GM04504 (cell line): ENCODE measurements at regions not wholly inside any gene's neighbourhood (a gene's known extent, or its start where the extent isn't known, plus 50 kb on each side); places are given as distances from the start of the nearest gene placed in this dataset.

Source experiments
- DNase-seq: peaks from one replicate; pipeline ENCODE4 v3.0.0-alpha.2; 2012; ENCODE audit warnings: low read depth

DNA sequence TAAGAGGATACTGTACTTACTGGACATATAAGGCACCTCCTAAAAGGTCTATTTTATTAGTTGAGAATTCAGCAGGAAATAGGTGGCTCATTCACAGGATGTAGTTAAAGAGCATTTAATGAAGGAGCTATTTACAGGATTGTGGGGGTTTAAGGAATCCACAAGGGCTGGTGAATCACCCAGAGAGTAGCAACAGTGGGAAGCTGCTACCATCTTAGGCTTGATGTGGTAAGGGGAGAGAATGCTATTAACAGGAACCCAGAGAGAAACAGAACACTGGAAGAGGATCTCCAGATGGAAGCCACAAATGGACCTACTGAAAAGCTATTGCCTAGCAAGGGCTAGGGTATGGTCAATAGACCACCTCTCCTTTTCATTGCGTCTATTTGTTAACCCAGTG lies 52.0 kb upstream of the COL11A1 start:
- no peak for DNase-seq
